ENCODE measurements at regions not wholly inside any gene's neighbourhood (a gene's known extent, or its start where the extent isn't known, plus 50 kb on each side); places are given as distances from the start of the nearest gene placed in this dataset.

DNA sequence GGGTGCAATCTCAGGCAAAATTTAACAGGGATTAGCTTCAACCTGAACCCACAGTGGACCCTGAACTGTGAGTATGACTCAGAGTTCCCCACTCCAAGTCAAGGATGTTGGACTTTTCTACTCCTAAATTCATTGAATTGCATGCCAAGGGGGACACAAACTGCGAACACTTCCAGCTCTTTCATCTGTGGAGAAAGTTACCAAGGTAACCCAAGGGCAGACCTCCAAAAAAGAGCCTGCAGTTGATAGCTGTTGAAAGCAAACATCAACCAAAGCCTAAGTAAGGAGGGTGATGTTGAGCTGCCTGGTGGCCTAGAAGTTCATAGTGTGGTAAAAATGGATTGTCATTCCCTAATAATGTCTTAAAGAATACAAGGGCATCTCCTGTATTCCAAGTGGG lies 1242.9 kb downstream of the C4orf33 start:
- intact Hi-C loops (cut with micrococcal nuclease) (no loop called here), in situ Hi-C loops (cut with MboI) (no loop called here)
- ChIA-PET CTCF (ENCODE audit: low intra/inter-chr PET ratio) (no interaction called here), POLR2A (no interaction called here)
- no peak overlapping the region for H3K4me2 ChIP-seq (ENCODE audit: insufficient read depth, low read length)
- TF ChIP-seq, protein P1, sequence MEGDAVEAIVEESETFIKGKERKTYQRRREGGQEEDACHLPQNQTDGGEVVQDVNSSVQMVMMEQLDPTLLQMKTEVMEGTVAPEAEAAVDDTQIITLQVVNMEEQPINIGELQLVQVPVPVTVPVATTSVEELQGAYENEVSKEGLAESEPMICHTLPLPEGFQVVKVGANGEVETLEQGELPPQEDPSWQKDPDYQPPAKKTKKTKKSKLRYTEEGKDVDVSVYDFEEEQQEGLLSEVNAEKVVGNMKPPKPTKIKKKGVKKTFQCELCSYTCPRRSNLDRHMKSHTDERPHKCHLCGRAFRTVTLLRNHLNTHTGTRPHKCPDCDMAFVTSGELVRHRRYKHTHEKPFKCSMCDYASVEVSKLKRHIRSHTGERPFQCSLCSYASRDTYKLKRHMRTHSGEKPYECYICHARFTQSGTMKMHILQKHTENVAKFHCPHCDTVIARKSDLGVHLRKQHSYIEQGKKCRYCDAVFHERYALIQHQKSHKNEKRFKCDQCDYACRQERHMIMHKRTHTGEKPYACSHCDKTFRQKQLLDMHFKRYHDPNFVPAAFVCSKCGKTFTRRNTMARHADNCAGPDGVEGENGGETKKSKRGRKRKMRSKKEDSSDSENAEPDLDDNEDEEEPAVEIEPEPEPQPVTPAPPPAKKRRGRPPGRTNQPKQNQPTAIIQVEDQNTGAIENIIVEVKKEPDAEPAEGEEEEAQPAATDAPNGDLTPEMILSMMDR (IDR thresholded peaks at IDR 0.05 in 2 of 3, conservative IDR thresholded peaks at IDR 0.05 in 1 of 3; ENCODE audit: insufficient read depth in 2 of 3, low read depth in 1 of 3, low read length in 3 of 3) = no peak
- TF ChIP-seq ELF2 (CRISPR knock-in tag; IDR thresholded peaks at IDR 0.05) (no peak), MYBL2 (IDR thresholded peaks at IDR 0.05; ENCODE audit: low read depth) (no peak), MYBL2 (CRISPR knock-in tag; IDR thresholded peaks at IDR 0.05; ENCODE audit: borderline replicate concordance) (no peak), ZKSCAN3 (CRISPR knock-in tag; IDR thresholded peaks at IDR 0.05) (no peak), LCOR (CRISPR knock-in tag; IDR thresholded peaks at IDR 0.05) (no peak), OTX1 (CRISPR knock-in tag; IDR thresholded peaks at IDR 0.05) (no peak), SRSF9 (IDR thresholded peaks at IDR 0.05; ENCODE audit: borderline replicate concordance, low read depth, low read length) (no peak)
- TF ChIP-seq, protein P2, sequence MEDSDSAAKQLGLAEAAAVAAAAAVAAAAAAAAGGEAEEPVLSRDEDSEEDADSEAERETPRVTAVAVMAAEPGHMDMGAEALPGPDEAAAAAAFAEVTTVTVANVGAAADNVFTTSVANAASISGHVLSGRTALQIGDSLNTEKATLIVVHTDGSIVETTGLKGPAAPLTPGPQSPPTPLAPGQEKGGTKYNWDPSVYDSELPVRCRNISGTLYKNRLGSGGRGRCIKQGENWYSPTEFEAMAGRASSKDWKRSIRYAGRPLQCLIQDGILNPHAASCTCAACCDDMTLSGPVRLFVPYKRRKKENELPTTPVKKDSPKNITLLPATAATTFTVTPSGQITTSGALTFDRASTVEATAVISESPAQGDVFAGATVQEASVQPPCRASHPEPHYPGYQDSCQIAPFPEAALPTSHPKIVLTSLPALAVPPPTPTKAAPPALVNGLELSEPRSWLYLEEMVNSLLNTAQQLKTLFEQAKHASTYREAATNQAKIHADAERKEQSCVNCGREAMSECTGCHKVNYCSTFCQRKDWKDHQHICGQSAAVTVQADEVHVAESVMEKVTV (CRISPR knock-in tag; IDR thresholded peaks at IDR 0.05) = no peak
- FAIRE-seq (no peak), ATAC-seq (no peak), DNase-seq (ENCODE audit: extremely low read depth in 1 of 4, low spot score in 3 of 4) (no peak)
- H4K20me1 ChIP-seq (replicated peaks; ENCODE audit: control insufficient read depth, insufficient read depth, low read length) = no peaks in the 10 kb centered on the region
- no peaks in the 10 kb centered on the region for H3K79me2 ChIP-seq (ENCODE audit: control insufficient read depth, insufficient read depth, low read length)
- no peak overlapping the region for H3K9ac ChIP-seq (ENCODE audit: insufficient read depth in 1 of 2, low read depth in 2 of 2, low read length in 2 of 2)
- H3K27ac ChIP-seq (ENCODE audit: extremely low read depth, low read depth, low read length) = no peak overlapping the region
- H3K9me3 ChIP-seq (replicated peaks; ENCODE audit: control insufficient read depth, insufficient read depth, low read depth, low read length) = 0 out of 2 replicates have a peak, but pooled peaks cover 2% of the 10 kb centered on the region
- no peak overlapping the region for H3K4me3 ChIP-seq
- H3K4me1 ChIP-seq (replicated peaks in 1 of 2; ENCODE audit: control insufficient read depth in 2 of 2, insufficient read depth in 2 of 2, low read length in 2 of 2) = no peaks in the 10 kb centered on the region
- no peaks in the 10 kb centered on the region for H3K27me3 ChIP-seq (ENCODE audit: control insufficient read depth in 2 of 2, insufficient read depth in 2 of 2, low read length in 2 of 2)
- WGBS (ENCODE audit: insufficient coverage, low coverage, missing lambda C conversion rate) = 0% methylated on average over 1 of the region's 1 CpG
- BruUV-seq (replicated peaks) = no TSS peak
- H3K9me1 ChIP-seq (ENCODE audit: control insufficient read depth, insufficient read depth, low read length) = no peaks in the 10 kb centered on the region
- H3K36me3 ChIP-seq (ENCODE audit: control insufficient read depth, insufficient read depth, low read length) = no peaks in the 10 kb centered on the region
- H2AFZ ChIP-seq (ENCODE audit: low read depth, low read length) = no peak overlapping the region
